ENCODE measurements at regions not wholly inside any gene's neighbourhood (a gene's known extent, or its start where the extent isn't known, plus 50 kb on each side); places are given as distances from the start of the nearest gene placed in this dataset.
A peak's percentile ranks its signal among the peaks of the same experiment; 100 is the strongest.

DNA sequence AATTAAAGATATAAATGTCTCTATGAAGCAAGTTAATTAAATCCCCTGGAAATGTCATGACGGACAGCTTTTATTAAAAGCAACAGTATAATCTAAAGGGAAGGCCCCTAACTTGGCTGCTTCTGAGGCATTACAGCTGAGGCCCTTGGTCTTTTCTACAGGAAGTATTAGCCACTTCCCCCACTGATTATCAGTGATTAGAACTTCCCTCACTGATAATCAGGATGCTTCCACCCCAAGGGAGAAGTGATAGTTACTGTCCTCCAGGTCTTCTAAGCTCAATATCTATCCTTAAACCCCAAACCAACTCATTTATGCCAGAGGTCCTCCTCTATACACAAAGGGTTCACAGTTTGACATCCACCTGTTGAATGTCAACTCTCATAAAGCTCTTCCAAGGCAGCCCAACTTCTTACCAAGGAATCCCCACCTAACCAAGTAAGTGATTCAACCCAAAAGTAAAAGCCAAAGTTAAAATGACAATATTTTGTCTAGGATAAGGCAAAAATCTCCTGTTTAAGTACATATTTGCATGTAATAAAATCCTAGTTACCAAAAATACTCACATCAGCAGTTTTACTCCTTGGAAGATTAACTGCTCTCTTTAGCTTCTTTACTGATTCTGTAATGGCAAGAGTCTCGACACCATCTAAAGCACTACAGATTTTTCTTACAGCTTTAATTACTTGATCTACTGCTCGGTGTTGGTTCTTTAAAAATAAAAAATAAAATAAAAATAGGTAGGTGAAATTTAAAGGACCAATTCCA lies 58.6 kb upstream of the RPS13 start:
- Histone ChIP-seq H3K4me1 (ENCODE audit: insufficient read depth, low read length) (no peaks in the 10 kb centered on the region), H3K27me3 (ENCODE audit: insufficient read depth, low read length) (no peaks in the 10 kb centered on the region), H2BK15ac (ENCODE audit: low read depth, low read length) (no peak overlapping the region), H3K14ac (ENCODE audit: insufficient read depth, low read length) (no peak overlapping the region), H3K79me2 (ENCODE audit: insufficient read depth, low read length) (no peaks in the 10 kb centered on the region), H3K9me3 (ENCODE audit: control insufficient read depth, low read depth, low read length) (no peaks in the 10 kb centered on the region), H2BK20ac (ENCODE audit: low read depth, low read length, poor library complexity, severe bottlenecking) (no peak overlapping the region), H3K23me2 (ENCODE audit: insufficient read length, low read depth, low read length, poor library complexity, severe bottlenecking) (no peaks in the 10 kb centered on the region), H4K20me1 (ENCODE audit: control insufficient read depth, insufficient read depth, insufficient read length) (no peaks in the 10 kb centered on the region), H2BK120ac (ENCODE audit: low read depth, low read length, poor library complexity, severe bottlenecking) (no peak overlapping the region), H3K79me1 (ENCODE audit: insufficient read depth, low read depth, low read length, poor library complexity, severe bottlenecking) (no peaks in the 10 kb centered on the region), H3K56ac (ENCODE audit: insufficient read length, low read depth, low read length) (no peak overlapping the region), H2BK5ac (ENCODE audit: insufficient read length, low read length) (no peak overlapping the region), H3K27ac (ENCODE audit: insufficient read length, low read depth, low read length) (no peak overlapping the region), H4K8ac (replicated peaks; ENCODE audit: insufficient read length, low read depth, low read length) (no peak overlapping the region), H4K5ac (ENCODE audit: insufficient read length, low read depth, low read length) (no peak overlapping the region), H3K4me2 (ENCODE audit: insufficient read depth, insufficient read length, low read length) (no peak overlapping the region), H2AK5ac (ENCODE audit: insufficient read length, low read length) (no peak overlapping the region), H3K9ac (ENCODE audit: extremely low read depth, insufficient read length, low read length) (no peak overlapping the region), H2AFZ (ENCODE audit: low read length) (no peak overlapping the region), H3K23ac (ENCODE audit: insufficient read length, low read depth, low read length) (no peak overlapping the region), H3K4ac (ENCODE audit: low read depth, low read length) (no peak overlapping the region), H3K18ac (ENCODE audit: insufficient read length, low read depth, low read length) (no peak overlapping the region), H2BK12ac (ENCODE audit: insufficient read length, low read depth, low read length) (no peak overlapping the region), H4K91ac (ENCODE audit: insufficient read length, low read depth, low read length) (no peak overlapping the region), H3T11ph (ENCODE audit: low read length) (no peak overlapping the region)
- H3K4me3 Mint-ChIP-seq: no peak overlapping the region
- peaks cover 7 to 14% of the 10 kb centered on the region in 2 experiments for H3K4me1 Mint-ChIP-seq
- WGBS (ENCODE audit: extremely low coverage, insufficient read length, low lambda C conversion rate): no CpG with 5 or more reads among the region's 3 CpGs
- 0 out of 7 replicates have a peak overlapping the region, but pooled peaks of 1 of the 3 experiments have one; percentile 0 for H3K27ac Mint-ChIP-seq
- peaks cover 19 to 66% (median 53%) of the 10 kb centered on the region in 3 experiments; a peak in 6 of 7 replicates for H3K36me3 Mint-ChIP-seq (ENCODE audit: insufficient read depth in 1 of 3, low read depth in 3 of 3)
- H3K9me3 Mint-ChIP-seq: no peaks in the 10 kb centered on the region
- DNase-seq: no peak
- no peaks in the 10 kb centered on the region for H3K27me3 Mint-ChIP-seq (ENCODE audit: low read depth)
- TF ChIP-seq, protein P1, sequence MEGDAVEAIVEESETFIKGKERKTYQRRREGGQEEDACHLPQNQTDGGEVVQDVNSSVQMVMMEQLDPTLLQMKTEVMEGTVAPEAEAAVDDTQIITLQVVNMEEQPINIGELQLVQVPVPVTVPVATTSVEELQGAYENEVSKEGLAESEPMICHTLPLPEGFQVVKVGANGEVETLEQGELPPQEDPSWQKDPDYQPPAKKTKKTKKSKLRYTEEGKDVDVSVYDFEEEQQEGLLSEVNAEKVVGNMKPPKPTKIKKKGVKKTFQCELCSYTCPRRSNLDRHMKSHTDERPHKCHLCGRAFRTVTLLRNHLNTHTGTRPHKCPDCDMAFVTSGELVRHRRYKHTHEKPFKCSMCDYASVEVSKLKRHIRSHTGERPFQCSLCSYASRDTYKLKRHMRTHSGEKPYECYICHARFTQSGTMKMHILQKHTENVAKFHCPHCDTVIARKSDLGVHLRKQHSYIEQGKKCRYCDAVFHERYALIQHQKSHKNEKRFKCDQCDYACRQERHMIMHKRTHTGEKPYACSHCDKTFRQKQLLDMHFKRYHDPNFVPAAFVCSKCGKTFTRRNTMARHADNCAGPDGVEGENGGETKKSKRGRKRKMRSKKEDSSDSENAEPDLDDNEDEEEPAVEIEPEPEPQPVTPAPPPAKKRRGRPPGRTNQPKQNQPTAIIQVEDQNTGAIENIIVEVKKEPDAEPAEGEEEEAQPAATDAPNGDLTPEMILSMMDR (conservative IDR thresholded peaks at IDR 0.05): no peak

Measured in H9 (cell line).